Epithelial cell of proximal tubule (primary cell): ENCODE measurements at regions not wholly inside any gene's neighbourhood (a gene's known extent, or its start where the extent isn't known, plus 50 kb on each side); places are given as distances from the start of the nearest gene placed in this dataset.

Source experiments
- DNase-seq: peaks from one replicate; pipeline ENCODE4 v3.0.0-alpha.2; 2011; ENCODE audit warnings: low read depth
- H3K4me3 ChIP-seq: 2 replicates; pipeline ENCODE4 v1.5.1; 2011; ENCODE audit warnings: low read depth, mild to moderate bottlenecking, low read length
- CTCF ChIP-seq: conservative IDR thresholded peaks from 2 replicates; pipeline ENCODE4 v1.5.1; 2012; ENCODE audit warnings: low read depth, mild to moderate bottlenecking, low read length

- TF ChIP-seq CTCF, result no peak
- H3K4me3 ChIP-seq, result no peak overlapping the region
- DNase-seq, result no peak
Observed at GRCh38 chr13:73479856-73480255, 421.1 kb downstream of the KLF5 start.

GRCh38 chr13:73479351-73479750 is 420.5 kb downstream of the KLF5 start:
- TF ChIP-seq CTCF, result no peak
- DNase-seq, result no peak
- no peak overlapping the region for H3K4me3 ChIP-seq

DNA sequence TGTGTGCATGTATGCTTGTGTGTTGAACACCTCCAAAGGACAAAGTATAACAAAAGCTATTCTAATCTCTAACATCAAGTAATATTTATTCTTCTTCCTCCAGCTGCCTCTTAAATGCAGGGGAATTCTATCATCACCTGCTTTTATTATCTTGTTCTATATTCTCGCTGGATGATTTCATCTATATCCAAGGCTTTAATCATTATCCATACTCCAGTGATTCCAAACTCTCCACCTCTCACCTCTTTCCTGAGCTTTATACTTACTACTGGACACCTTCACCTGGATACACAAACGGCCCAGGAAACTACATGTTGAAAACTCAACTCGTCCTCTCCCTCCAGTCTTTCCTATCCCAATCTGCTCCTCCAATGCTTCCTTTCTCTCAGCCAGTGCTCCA is 418.6 kb downstream of the KLF5 start:
- no peak overlapping the region for H3K4me3 ChIP-seq
- TF ChIP-seq CTCF, result no peak
- no peak for DNase-seq

- no peak for TF ChIP-seq CTCF
- DNase-seq, result no peak
- no peak overlapping the region for H3K4me3 ChIP-seq
Observed at GRCh38 chr13:73473016-73473415, 414.2 kb downstream of the KLF5 start.

GRCh38 chr13:73467125-73467524 is 408.3 kb downstream of the KLF5 start:
- no peak for DNase-seq
- H3K4me3 ChIP-seq, result no peak overlapping the region
- no peak for TF ChIP-seq CTCF

DNA sequence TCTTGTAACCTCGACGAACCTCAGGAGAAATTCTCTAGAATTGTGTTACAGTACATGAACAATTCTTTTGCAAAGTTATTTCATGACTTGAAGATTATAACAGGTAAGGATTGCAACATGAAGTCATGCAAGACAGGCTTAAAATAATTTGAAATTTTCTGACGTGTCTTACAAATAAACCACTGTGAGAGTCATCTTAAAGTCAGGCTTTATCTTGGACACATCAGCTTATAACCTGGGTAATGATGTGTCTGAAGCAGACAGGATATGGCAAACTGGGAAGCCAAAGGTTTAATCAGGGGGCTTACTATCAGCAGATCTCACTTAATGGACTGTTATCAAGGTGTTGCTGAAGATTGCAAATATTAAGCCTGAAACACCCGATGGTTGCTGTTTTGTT is 407.8 kb downstream of the KLF5 start:
- no peak for DNase-seq
- no peak for TF ChIP-seq CTCF
- no peak overlapping the region for H3K4me3 ChIP-seq

DNA sequence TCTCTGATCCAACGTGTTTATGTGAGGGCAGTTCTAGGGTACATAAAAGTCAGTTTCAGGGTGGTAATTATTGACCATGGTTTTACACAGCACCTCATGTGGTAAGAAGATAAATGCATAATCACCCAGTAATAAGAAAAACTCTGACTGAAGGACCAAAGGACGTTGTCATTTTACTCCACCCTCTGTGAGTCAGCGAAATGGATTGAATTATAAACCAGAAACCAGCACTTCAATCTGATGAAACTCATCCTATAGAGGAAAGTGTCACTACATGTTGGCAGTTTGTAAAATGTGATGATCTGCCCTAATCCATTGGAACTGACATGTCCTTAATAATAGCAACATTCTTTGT is 406.8 kb downstream of the KLF5 start:
- peak; percentile 52 for DNase-seq
- no peak overlapping the region for H3K4me3 ChIP-seq
- no peak for TF ChIP-seq CTCF
